C4-2B (cell line): ENCODE measurements at regions not wholly inside any gene's neighbourhood (a gene's known extent, or its start where the extent isn't known, plus 50 kb on each side); places are given as distances from the start of the nearest gene placed in this dataset.

ENCODE experiments used
- ZFX ChIP-seq: fragments of 450-650 bp; IDR thresholded peaks from 2 replicates; pipeline ENCODE4 v1.6.1; 2017
- TF ChIP-seq, protein P1 (sequence below): fragments of 450-650 bp; conservative IDR thresholded peaks from 2 replicates; pipeline ENCODE4 v1.5.1; 2017; ENCODE audit warnings: mild to moderate bottlenecking

GRCh38 chr11:42544726-42545125 is 767.1 kb upstream of the API5 start:
- TF ChIP-seq, protein P1, sequence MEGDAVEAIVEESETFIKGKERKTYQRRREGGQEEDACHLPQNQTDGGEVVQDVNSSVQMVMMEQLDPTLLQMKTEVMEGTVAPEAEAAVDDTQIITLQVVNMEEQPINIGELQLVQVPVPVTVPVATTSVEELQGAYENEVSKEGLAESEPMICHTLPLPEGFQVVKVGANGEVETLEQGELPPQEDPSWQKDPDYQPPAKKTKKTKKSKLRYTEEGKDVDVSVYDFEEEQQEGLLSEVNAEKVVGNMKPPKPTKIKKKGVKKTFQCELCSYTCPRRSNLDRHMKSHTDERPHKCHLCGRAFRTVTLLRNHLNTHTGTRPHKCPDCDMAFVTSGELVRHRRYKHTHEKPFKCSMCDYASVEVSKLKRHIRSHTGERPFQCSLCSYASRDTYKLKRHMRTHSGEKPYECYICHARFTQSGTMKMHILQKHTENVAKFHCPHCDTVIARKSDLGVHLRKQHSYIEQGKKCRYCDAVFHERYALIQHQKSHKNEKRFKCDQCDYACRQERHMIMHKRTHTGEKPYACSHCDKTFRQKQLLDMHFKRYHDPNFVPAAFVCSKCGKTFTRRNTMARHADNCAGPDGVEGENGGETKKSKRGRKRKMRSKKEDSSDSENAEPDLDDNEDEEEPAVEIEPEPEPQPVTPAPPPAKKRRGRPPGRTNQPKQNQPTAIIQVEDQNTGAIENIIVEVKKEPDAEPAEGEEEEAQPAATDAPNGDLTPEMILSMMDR: no peak
- no peak for TF ChIP-seq ZFX
